H9 (cell line): ENCODE measurements at regions not wholly inside any gene's neighbourhood (a gene's known extent, or its start where the extent isn't known, plus 50 kb on each side); places are given as distances from the start of the nearest gene placed in this dataset.

ENCODE experiments used
- DNase-seq: peaks from one replicate; pipeline ENCODE4 v3.0.0-alpha.2; 2017
- H2AFZ ChIP-seq: one replicate; pipeline ENCODE4 v1.6.1; 2013; ENCODE audit warnings: mild to moderate bottlenecking, low read length, control low read depth, moderate library complexity
- H2AK5ac ChIP-seq: 2 replicates; pipeline ENCODE4 v1.6.1; 2013; ENCODE audit warnings: low read length, control low read depth, mixed read lengths; ENCODE audit not compliant: insufficient read length
- H2BK120ac ChIP-seq: one replicate; pipeline ENCODE4 v1.6.1; 2013; ENCODE audit warnings: low read depth, mild to moderate bottlenecking, low read length, control low read depth, inconsistent platforms; ENCODE audit not compliant: poor library complexity, severe bottlenecking
- H2BK12ac ChIP-seq: 2 replicates; pipeline ENCODE4 v1.6.1; 2013; ENCODE audit warnings: low read length, control low read depth, mixed read lengths, low read depth; ENCODE audit not compliant: insufficient read length
- H2BK15ac ChIP-seq: 2 replicates; pipeline ENCODE4 v1.6.1; 2013; ENCODE audit warnings: low read depth, low read length, control low read depth
- H2BK20ac ChIP-seq: one replicate; pipeline ENCODE4 v1.6.1; 2013; ENCODE audit warnings: low read depth, mild to moderate bottlenecking, low read length, control low read depth, inconsistent platforms; ENCODE audit not compliant: poor library complexity, severe bottlenecking
- H2BK5ac ChIP-seq: 2 replicates; pipeline ENCODE4 v1.6.1; 2013; ENCODE audit warnings: low read length, control low read depth, mixed read lengths; ENCODE audit not compliant: insufficient read length
- H3K14ac ChIP-seq: 2 replicates; pipeline ENCODE4 v1.6.1; 2013; ENCODE audit warnings: low read length, control low read depth; ENCODE audit not compliant: insufficient read depth
- H3K18ac ChIP-seq: 2 replicates; pipeline ENCODE4 v1.6.1; 2013; ENCODE audit warnings: low read depth, mild to moderate bottlenecking, mixed read lengths, low read length, control low read depth; ENCODE audit not compliant: insufficient read length
- H3K23ac ChIP-seq: 2 replicates; pipeline ENCODE4 v1.6.1; 2013; ENCODE audit warnings: low read length, control low read depth, mixed read lengths, low read depth; ENCODE audit not compliant: insufficient read length
- H3K23me2 ChIP-seq: 2 replicates; pipeline ENCODE4 v1.6.1; 2013; ENCODE audit warnings: low read depth, mild to moderate bottlenecking, mixed read lengths, low read length, control low read depth; ENCODE audit not compliant: insufficient read length, poor library complexity, severe bottlenecking
- H3K27ac ChIP-seq: 2 replicates; pipeline ENCODE4 v1.5.1; 2013; ENCODE audit warnings: low read length, control low read depth, mixed read lengths, low read depth; ENCODE audit not compliant: insufficient read length
- H3K27me3 ChIP-seq: 2 replicates; pipeline ENCODE4 v1.6.1; 2013; ENCODE audit warnings: low read length, control low read depth, inconsistent platforms; ENCODE audit not compliant: insufficient read depth
- H3K4ac ChIP-seq: 2 replicates; pipeline ENCODE4 v1.6.1; 2013; ENCODE audit warnings: low read depth, mild to moderate bottlenecking, control low read depth, inconsistent platforms, low read length, moderate library complexity
- H3K4me1 ChIP-seq: 2 replicates; pipeline ENCODE4 v1.6.1; 2013; ENCODE audit warnings: low read length, control low read depth, inconsistent platforms; ENCODE audit not compliant: insufficient read depth
- H3K4me2 ChIP-seq: 2 replicates; pipeline ENCODE4 v1.6.1; 2013; ENCODE audit warnings: low read length, control low read depth, mixed read lengths; ENCODE audit not compliant: insufficient read length, insufficient read depth
- H3K56ac ChIP-seq: 2 replicates; pipeline ENCODE4 v1.6.1; 2013; ENCODE audit warnings: low read depth, mild to moderate bottlenecking, mixed read lengths, low read length, control low read depth; ENCODE audit not compliant: insufficient read length
- H3K79me1 ChIP-seq: 2 replicates; pipeline ENCODE4 v1.6.1; 2013; ENCODE audit warnings: low read depth, mild to moderate bottlenecking, moderate library complexity, low read length, control low read depth, inconsistent platforms; ENCODE audit not compliant: insufficient read depth, poor library complexity, severe bottlenecking
- H3K79me2 ChIP-seq: 2 replicates; pipeline ENCODE4 v1.6.1; 2013; ENCODE audit warnings: low read length, control low read depth, inconsistent platforms; ENCODE audit not compliant: insufficient read depth
- H3K9ac ChIP-seq: 2 replicates; pipeline ENCODE4 v1.6.1; 2013; ENCODE audit warnings: low read length, control low read depth, mixed read lengths; ENCODE audit not compliant: insufficient read length; ENCODE audit errors: extremely low read depth
- H3K9me3 ChIP-seq: one replicate; pipeline ENCODE4 v1.6.1; 2013; ENCODE audit warnings: low read depth, low read length, inconsistent platforms; ENCODE audit not compliant: control insufficient read depth
- H3T11ph ChIP-seq: one replicate; pipeline ENCODE4 v1.6.1; 2013; ENCODE audit warnings: mild to moderate bottlenecking, low read length, control low read depth, inconsistent platforms
- H4K20me1 ChIP-seq: one replicate; pipeline ENCODE4 v1.6.1; 2013; ENCODE audit not compliant: control insufficient read depth, insufficient read length, insufficient read depth
- H4K5ac ChIP-seq: 2 replicates; pipeline ENCODE4 v1.6.1; 2013; ENCODE audit warnings: low read depth, mild to moderate bottlenecking, mixed read lengths, low read length, control low read depth; ENCODE audit not compliant: insufficient read length
- H4K8ac ChIP-seq: replicated peaks from 2 replicates; pipeline ENCODE4 v1.6.1; 2013; ENCODE audit warnings: low read length, control low read depth, mixed read lengths, low read depth; ENCODE audit not compliant: insufficient read length
- H4K91ac ChIP-seq: 2 replicates; pipeline ENCODE4 v1.6.1; 2013; ENCODE audit warnings: low read depth, mild to moderate bottlenecking, moderate library complexity, mixed read lengths, low read length, control low read depth; ENCODE audit not compliant: insufficient read length
- H3K27ac Mint-ChIP-seq, 3 experiments: 2 replicates in 2 of 3; 3 replicates in 1 of 3; pipeline ENCODE4 v1.8.0; 2020 to 2021; ENCODE audit warnings: mixed read lengths in 3 of 3, mild to moderate bottlenecking in 1 of 3, moderate library complexity in 1 of 3
- H3K27me3 Mint-ChIP-seq: 2 replicates; pipeline ENCODE4 v1.8.0; 2021; ENCODE audit warnings: low read depth, mild to moderate bottlenecking, moderate library complexity, mixed read lengths
- H3K36me3 Mint-ChIP-seq, 3 experiments: 2 replicates in 2 of 3; 3 replicates in 1 of 3; pipeline ENCODE4 v1.8.0; 2020 to 2021; ENCODE audit warnings: low read depth in 3 of 3, mixed read lengths in 3 of 3; ENCODE audit not compliant: insufficient read depth in 1 of 3
- H3K4me1 Mint-ChIP-seq, 2 experiments: 2 replicates each; pipeline ENCODE4 v1.8.0; 2020; ENCODE audit warnings: mixed read lengths in 2 of 2
- H3K4me3 Mint-ChIP-seq, 2 experiments: 2 replicates in 1 of 2; 3 replicates in 1 of 2; pipeline ENCODE4 v1.8.0; 2020 to 2021; ENCODE audit warnings: mild to moderate bottlenecking in 2 of 2, mixed read lengths in 2 of 2, moderate library complexity in 1 of 2
- H3K9me3 Mint-ChIP-seq, 2 experiments: 2 replicates in 1 of 2; 3 replicates in 1 of 2; pipeline ENCODE4 v1.8.0; 2020; ENCODE audit warnings: mild to moderate bottlenecking in 2 of 2, mixed read lengths in 2 of 2, moderate library complexity in 1 of 2
- WGBS: extraction: QIAGEN DNeasy Blood & Tissue Kit; methylation state at CpG from one replicate; pipeline ENCODE4 v1.1.7; 2013; ENCODE audit warnings: missing lambda C conversion rate, low lambda C conversion rate, mixed read lengths; ENCODE audit not compliant: insufficient read length; ENCODE audit errors: extremely low coverage; 5-methylcytosine and 5-hydroxymethylcytosine counted together
- TF ChIP-seq, protein P1 (sequence below): fragments of 200-600 bp; sonication (generic); conservative IDR thresholded peaks from 3 replicates; pipeline ENCODE4 v1.8.0; 2021; ENCODE audit warnings: antibody characterized with exemption, mild to moderate bottlenecking

DNA sequence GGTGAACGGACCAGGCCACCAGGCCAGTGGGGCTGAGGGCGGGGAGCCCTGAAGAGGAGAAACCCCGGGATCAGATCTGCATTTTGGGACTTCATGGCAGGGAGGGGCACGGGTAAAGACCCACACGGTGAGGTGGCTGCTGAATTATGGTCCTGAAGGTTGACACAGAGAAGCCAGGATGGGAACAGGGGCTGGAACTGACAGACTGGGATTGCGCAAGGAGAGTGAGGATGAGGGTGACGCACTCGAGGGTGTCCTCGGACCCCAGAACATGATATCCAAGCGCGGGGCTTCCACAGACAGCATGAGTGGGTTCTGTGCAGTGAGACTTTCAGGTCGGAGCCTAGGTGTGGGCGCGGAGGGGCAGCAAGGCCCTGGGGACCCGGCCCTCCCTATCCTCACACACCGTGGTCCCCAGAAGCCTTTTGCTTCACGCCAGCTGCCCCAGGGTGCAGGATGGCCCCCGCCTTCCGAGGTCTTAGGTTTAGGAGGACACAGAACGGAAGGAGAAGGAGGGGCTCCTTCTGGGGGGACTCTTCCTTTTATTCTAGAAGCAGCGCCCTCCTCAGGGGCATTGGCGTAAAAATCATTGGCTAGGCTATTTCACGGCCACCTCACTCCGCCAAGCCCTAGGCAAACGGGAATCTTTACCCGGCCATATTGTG, 416.8 kb upstream of the HS6ST1 start:
- WGBS = no CpG with 5 or more reads among the region's 26 CpGs
- H3K4me3 Mint-ChIP-seq = no peak overlapping the region
- Histone ChIP-seq H4K5ac (no peak overlapping the region), H2BK15ac (no peak overlapping the region), H3K79me1 (no peaks in the 10 kb centered on the region), H2BK12ac (no peak overlapping the region), H3K9ac (no peak overlapping the region), H3K4me2 (no peak overlapping the region), H3K23me2 (no peaks in the 10 kb centered on the region), H3K27me3 (no peaks in the 10 kb centered on the region), H4K91ac (no peak overlapping the region), H3K18ac (no peak overlapping the region), H3K27ac (no peak overlapping the region), H3K4me1 (no peaks in the 10 kb centered on the region), H2AFZ (no peak overlapping the region), H3K9me3 (no peaks in the 10 kb centered on the region), H4K20me1 (no peaks in the 10 kb centered on the region), H3T11ph (no peak overlapping the region), H4K8ac (no peak overlapping the region), H3K56ac (no peak overlapping the region), H2BK5ac (no peak overlapping the region), H3K4ac (no peak overlapping the region), H2AK5ac (no peak overlapping the region), H3K14ac (no peak overlapping the region), H3K23ac (no peak overlapping the region), H2BK20ac (no peak overlapping the region), H3K79me2 (no peaks in the 10 kb centered on the region), H2BK120ac (no peak overlapping the region)
- H3K27ac Mint-ChIP-seq = no peak overlapping the region
- H3K36me3 Mint-ChIP-seq = peaks cover 0 to 2% (median 0%) of the 10 kb centered on the region in 3 experiments; a peak in 1 of 7 replicates
- H3K9me3 Mint-ChIP-seq = no peaks in the 10 kb centered on the region; a peak in 1 of 5 replicates
- peaks cover 16% of the 10 kb centered on the region for H3K27me3 Mint-ChIP-seq
- DNase-seq = no peak
- H3K4me1 Mint-ChIP-seq = peaks cover 11 to 15% of the 10 kb centered on the region in 2 experiments
- TF ChIP-seq, protein P1, sequence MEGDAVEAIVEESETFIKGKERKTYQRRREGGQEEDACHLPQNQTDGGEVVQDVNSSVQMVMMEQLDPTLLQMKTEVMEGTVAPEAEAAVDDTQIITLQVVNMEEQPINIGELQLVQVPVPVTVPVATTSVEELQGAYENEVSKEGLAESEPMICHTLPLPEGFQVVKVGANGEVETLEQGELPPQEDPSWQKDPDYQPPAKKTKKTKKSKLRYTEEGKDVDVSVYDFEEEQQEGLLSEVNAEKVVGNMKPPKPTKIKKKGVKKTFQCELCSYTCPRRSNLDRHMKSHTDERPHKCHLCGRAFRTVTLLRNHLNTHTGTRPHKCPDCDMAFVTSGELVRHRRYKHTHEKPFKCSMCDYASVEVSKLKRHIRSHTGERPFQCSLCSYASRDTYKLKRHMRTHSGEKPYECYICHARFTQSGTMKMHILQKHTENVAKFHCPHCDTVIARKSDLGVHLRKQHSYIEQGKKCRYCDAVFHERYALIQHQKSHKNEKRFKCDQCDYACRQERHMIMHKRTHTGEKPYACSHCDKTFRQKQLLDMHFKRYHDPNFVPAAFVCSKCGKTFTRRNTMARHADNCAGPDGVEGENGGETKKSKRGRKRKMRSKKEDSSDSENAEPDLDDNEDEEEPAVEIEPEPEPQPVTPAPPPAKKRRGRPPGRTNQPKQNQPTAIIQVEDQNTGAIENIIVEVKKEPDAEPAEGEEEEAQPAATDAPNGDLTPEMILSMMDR = peak; percentile 43; the same call in 2 of the 3 replicates
